GM18868 (cell line): ENCODE measurements at regions not wholly inside any gene's neighbourhood (a gene's known extent, or its start where the extent isn't known, plus 50 kb on each side); places are given as distances from the start of the nearest gene placed in this dataset.
"Not testable (repeated sequence)": the region's sequence is repeated elsewhere in the genome, so short reads cannot be mapped to it uniquely, and the experiment has no call there.

Experiments used
- ATAC-seq: cut with Tn5 transposase; IDR thresholded peaks from one replicate; pipeline ENCODE4 v1.9.1; 2021; ENCODE audit warnings: mild to moderate bottlenecking, moderate library complexity; ENCODE audit not compliant: unreplicated experiment

DNA sequence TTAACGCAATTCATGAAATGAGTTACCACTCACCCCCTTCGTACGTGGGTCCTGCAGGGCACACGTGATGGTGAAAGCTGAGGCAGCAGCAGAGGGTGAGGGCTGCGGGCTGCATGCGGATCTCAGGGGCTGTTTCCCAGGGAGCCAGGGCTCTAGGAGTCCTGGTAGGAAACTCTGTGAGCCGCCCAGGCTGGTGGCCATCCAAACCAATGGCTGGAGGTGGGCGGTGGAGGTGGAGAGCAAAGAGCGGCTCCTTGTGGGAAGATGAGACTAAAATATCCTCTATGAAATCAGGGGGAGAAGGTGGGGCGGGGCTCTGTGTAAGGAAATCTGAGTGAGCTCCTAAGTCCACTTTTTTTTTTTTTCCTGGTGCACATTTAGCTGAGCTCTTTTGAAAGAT, 120.1 kb upstream of the SLC1A4 start:
- no peak for ATAC-seq

GRCh38 chr2:64873472-64873924, 115.7 kb upstream of the SLC1A4 start:
- peak; percentile 82 for ATAC-seq

DNA sequence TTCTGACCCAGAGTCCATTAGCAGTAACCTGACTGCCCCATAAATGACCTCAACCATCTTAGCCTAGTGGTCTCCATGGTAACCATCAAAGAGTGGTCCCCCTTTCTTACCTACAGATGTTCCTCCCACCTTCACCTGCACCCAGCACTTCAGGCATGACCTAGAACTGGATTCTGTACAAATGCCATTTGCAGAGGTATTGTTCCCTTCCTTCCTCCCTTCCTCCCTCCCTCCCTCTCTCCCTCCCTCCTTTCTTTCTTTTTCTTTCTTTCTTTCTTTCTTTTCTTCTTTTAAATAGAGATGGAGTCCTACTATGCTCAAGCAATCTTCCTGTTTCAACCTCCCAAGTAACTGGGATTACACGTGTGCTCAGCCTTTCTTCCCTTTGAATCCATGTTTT, 114.6 kb upstream of the SLC1A4 start:
- ATAC-seq: no peak

GRCh38 chr2:64875368-64875767, 113.8 kb upstream of the SLC1A4 start:
- ATAC-seq: no peak

- ATAC-seq: no peak
These were observed 113.0 kb upstream of the SLC1A4 start for GRCh38 chr2:64876137-64876647.

DNA sequence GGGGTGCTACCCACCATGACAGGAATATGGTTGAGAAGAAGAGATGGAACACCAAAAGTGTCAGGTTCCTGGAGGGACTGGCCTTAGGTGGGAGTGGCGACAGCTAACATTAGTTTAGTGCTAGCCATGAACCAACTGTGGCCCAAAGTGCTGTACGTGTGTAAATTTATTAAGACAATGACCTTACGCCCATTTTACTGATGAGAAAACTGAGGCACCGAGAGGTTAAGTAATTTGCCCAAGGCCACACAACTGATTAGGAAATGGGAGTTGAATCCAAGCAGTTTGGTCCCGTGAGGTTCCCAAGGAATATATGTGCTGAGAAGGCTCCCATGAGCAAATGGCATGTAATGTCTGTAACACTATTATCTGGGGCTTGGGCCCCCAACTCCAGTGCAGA, 109.5 kb upstream of the SLC1A4 start:
- ATAC-seq: no peak

GRCh38 chr2:64880193-64880951, 108.8 kb upstream of the SLC1A4 start:
- no peak for ATAC-seq

- no peak for ATAC-seq
These were observed 108.1 kb upstream of the SLC1A4 start for GRCh38 chr2:64881037-64881492.

- ATAC-seq: no peak
These were observed 101.6 kb upstream of the SLC1A4 start for GRCh38 chr2:64887565-64887964.

- ATAC-seq: no peak
These were observed 100.4 kb upstream of the SLC1A4 start for GRCh38 chr2:64888591-64889309.

GRCh38 chr2:64889803-64890202, 99.4 kb upstream of the SLC1A4 start:
- no peak for ATAC-seq

GRCh38 chr2:64896572-64896971, 92.6 kb upstream of the SLC1A4 start:
- ATAC-seq: not testable (repeated sequence)

DNA sequence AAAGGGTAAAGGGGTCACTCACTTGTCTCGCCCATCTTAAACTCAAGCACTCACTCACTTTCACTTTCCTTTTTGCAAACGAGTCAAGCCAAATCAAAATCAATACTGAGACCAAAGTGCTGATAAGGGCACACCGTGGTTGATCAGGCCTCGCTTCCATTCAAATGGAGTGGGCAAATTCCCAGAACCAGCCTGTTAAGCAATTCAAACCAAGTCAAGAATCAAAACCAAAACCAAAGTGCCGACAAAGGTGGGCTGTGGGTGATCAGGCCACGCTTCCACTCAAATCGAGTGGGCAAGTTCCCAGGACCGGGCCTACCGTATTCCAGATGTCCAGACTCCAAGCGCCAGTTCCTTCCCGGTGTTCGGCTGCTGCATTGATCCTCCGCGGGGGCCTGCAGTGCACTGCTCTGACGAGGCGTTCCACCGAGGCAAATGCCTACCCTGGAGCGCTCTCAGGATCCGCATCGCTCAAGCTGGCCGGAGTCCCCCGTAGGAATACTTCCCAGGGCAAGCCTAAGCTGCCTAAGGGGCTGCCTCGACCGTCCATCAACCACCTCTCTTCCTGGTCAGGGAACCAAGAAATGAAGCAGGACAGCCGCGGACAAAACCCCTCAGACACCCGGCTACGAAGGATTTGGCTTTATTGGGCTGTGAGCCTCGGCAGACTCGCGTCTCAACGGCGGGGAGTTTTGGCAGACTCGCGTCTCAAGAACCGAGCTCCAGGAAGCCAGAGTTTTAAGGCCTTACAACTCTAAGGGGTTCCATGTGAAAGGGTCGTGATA, 89.9 kb upstream of the SLC1A4 start:
- ATAC-seq: no peak

- not testable (repeated sequence) for ATAC-seq
These were observed 89.3 kb upstream of the SLC1A4 start for GRCh38 chr2:64899876-64900275.

DNA sequence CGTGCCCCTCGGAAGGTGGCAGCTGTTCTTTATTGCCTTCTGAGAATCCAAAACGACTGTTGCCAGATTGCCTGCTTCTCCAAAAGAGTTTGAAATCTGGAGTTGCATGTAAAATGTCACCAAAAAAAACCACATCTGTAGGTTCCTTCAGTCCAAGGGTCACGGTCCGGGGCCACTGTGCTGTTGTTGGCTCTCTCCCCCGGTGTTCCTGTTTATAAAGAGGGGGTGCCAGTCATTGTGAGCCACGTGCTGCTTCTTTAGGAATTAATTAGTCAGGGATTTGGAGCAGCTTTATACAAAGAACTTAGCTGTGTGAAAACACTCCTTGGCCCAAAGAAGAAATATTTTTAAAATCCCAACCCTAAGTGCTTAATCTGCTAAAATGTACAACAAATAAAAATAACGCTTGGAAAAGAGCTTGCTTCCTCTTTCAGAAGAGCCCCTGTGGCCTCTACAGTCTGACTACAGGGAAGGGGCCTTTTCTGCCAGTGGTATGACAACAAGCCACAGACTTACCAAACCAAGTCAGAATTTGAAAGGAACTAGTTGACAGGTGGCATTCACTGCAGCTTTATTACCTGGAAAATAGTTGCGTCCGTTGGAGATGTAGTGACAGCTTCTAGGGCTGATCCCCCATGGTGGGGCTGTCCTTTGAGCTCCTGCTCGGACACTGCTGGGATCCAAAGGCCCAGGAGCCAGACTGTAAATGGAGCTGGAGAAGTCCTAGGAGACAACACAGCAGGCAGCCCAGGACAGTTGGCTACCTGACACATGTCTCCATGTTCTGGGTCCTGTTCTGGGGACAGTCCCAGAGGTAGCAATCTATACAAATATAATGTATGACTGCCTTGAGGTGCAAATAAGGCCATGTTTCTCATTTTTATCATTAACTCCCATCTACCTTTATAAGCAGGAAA, 84.5 kb upstream of the SLC1A4 start:
- peak; percentile 70 for ATAC-seq

DNA sequence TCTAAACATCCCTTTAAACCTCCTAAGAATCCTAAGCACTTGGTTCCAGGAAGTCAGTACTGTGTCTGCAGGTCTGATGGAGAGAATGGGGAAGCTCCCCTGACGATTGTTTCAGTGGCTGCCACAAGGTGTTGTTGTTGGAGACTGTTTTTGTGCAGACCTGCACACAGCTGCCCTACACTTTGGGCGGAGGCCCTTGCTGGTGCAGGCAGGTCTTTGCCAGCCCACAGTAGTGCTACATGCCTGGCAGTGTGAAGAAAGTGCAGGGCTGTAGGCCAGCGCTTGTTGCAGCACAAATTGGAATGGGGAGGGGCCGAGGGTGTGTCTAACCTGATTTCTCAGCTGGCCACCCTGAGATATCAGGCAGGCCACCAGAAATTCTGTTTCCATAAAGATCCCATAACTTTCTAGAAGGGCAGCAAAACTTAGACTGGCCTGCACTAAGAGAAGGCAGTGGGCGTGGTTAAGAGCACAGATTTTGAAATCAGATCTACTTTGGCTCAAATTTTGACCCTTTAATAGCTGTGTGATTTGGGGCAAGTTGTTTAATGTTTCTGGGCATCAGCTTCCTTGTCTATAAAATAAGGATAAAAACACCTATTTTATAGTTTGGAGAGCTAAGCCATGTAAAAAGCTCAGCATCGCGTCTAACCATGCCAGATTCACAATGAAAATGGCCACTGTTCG, 83.7 kb upstream of the SLC1A4 start:
- peak; percentile 32 for ATAC-seq

DNA sequence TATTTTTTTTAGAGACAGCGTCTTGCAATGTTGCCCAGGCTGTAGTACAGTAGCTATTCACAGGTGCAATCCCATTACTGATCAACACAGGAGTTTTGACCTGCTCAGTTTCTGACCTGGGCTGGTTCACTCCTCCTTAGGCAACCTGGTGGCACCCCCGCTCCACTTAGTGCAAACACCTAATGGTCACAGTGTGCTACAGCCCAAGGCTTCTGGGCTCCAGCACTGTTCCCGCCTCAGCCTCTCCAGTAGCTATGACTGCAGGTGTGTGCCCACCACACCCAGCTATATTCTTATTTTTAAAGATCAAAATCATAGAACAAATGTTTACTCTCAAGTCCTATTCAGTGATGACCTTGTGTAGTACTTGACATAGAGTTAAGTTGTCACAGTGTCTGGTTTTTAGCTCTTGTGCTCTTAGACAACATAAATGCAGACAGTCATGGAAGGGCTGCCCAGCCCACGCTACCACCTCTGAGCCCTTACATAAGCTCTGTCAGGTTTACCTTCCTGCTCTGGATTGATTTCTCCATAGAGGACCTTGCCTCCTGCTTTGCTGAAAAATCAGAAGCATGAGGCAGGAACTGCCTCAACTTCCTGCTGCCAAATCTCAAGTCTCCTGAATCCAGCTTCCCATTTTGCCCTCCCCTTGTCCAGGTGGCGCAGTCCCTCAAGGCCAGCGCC, 82.2 kb upstream of the SLC1A4 start:
- ATAC-seq: no peak

DNA sequence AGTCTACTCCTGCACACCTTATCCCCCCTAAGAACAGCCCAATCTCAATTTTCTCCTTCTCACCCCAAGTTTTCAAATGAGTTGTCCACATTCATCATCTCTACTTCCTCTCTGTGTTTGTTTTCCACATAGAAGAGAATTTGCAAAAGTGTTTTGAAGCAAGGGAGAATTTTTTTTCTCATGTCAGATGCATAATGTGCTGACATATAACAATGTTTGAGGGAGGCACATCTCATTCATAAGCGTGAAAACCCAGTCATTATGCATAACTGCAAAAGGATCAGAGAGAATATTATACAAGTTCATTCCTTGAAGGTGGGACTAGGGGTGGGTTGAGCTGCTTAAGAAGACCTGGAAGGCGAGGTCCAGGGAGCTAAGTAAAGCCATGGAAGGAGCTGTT, 80.8 kb upstream of the SLC1A4 start:
- no peak for ATAC-seq

DNA sequence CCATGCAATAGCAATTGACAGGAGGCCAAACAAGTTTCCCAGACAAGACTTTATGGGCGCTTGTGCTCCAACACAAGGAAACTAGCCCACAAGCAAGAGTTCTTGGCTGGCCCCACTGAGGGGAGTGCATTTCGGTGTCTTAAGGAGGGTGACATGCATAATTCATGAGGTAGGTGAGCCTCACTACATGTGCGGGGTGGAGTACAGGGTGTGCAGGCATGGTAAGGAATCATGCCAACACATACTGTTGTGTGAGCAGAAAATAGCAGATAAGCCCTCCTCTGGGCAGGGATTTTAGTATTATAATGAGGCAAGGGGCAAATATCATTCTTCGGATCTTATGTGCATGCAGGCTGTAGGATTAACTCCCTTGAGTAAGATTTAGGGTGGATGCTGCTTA, 78.7 kb upstream of the SLC1A4 start:
- no peak for ATAC-seq
